Left colon (tissue), 2 donors: ENCODE measurements at regions not wholly inside any gene's neighbourhood (a gene's known extent, or its start where the extent isn't known, plus 50 kb on each side); places are given as distances from the start of the nearest gene placed in this dataset.
"Not testable (repeated sequence)": the region's sequence is repeated elsewhere in the genome, so short reads cannot be mapped to it uniquely, and the experiment has no call there.

Experiments
- ATAC-seq: fragments of 200-7000 bp; cut with Tn5 transposase; one replicate; pipeline ENCODE4 v1.9.1; 2020; ENCODE audit warnings: mild to moderate bottlenecking, moderate library complexity
- DNase-seq, 2 donors: peaks; one replicate each; pipeline ENCODE4 v3.0.0-alpha.2; 2020
- intact Hi-C, 2 donors: fragments of 100-400 bp; cut with DNase I in 1 of 2; cut with micrococcal nuclease in 1 of 2; formaldehyde crosslinking; loops; one replicate each; pipeline versions ENCODE4 v1.11.2 to v1.14.0; 2022; cut with DNase I, micrococcal nuclease
- donor health status: DM: no; HTN: no; CAD: no.
- donor health status: DM: yes; HTN: yes; CAD: no.

DNA sequence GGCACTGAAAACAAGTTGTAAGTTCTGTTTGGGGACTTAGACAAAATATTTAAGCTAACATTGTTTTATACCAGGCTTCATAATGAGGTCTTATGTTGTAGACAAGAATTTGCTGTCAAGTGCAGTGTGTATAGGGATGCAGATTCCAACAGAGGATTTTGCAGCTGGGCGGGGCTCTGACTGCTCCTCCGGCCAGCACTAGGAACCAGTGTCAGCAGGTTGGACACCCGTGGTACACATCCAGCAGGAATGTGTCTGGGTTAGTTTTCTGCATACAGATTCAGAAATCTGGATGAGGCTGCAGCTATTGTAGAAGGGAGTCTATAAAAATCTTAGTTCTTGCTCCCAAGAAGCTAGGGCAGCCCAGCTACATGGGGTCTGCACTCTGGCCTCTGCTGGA is 194.3 kb upstream of the RBM19 start:
- ATAC-seq (no peak), DNase-seq (no peak)
- intact Hi-C loops, result no loop called here

DNA sequence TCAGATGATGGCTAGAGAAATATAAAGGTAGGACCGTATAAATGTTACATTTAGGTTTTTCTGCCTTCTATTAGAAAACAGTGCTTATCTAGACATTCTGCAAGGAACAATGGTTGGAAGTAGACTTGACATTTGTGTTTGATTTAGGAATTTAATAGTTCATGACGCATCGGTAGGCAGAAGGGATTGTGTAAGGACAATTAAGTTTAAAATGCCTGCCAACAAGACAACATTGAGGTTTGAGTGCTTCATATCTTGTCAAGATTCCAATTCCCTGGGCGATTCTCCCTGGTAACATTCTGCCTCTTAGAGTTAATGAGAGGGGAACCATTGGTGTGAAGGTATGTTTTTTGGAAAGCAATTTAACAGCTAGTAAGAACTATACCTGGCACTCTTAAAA is 186.8 kb upstream of the RBM19 start:
- DNase-seq (no peak), ATAC-seq (no peak)
- intact Hi-C loops, result no loop called here

DNA sequence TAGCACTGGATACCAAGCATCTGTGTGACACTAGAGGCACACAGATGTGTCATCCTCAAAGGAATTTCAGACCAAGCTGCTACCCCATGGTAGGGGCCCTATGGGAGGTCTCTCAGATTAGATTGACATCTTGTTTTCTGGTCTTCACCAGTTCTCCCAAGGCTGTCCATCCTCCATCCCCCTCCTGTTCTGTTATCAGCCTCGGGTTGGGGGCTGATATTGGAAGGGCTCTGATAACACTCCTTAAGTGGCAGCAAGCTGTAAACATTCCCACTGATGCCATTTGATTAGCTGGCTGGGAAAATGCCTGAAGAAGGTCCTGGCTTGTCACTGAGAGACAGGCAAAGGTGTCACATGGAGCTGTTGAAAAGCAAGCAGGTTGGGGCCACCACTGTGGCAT is 185.9 kb upstream of the RBM19 start:
- intact Hi-C loops, result no loop called here
- DNase-seq (no peak), ATAC-seq (no peak)

DNA sequence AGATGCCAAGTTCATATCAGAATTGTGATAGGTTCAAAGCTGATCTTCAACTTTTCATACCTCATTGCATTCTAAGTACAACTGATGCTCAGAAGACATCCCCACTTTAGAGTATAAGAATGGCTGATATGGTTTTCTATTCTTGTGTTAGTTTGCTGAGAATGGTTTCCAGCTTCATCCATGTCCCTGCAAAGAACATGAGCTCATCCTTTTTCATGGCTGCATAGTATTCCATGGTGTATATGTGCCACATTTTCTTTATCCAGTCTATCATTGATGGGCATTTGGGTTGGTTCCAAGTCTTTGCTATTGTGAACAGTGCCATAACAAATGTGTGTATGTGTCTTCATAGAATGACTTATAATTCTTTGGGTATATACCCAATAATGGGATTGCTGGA is 184.5 kb upstream of the RBM19 start:
- intact Hi-C loops, ATAC-seq, DNase-seq: not testable (repeated sequence)

DNA sequence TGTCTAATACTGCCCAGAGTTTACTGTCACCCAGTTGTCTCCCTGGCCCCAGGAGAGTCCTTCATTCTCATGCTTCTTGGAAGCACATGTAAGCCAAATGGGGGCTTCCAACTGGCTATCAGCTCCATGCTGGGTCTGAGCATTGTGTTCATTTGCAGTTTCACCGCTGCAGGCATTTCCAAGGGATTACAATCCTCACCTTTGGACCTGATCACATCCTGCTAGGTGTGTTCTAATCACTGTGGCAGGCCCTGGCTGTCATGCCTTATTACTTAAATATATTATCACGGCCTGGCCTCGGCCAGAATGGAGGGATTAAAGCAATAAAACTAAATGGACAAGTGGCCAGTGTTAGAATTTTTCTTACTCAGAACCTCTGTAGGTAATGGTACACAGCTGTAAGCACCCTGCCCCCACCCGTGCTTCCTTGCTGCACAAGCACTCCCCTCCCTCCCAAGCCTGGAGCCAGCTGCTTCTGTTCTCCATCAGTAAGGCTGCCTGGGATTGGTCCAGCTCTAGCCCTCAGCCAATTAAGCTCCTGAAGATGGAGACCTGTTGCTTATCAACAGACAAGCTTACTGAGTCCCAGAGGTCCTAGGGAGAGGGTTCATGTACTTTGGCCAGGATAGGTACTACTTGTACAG is 175.9 kb upstream of the RBM19 start:
- ATAC-seq (no peak), DNase-seq (peak in 1 of 2 donors; percentile 3)
- intact Hi-C loops, result no loop called here

DNA sequence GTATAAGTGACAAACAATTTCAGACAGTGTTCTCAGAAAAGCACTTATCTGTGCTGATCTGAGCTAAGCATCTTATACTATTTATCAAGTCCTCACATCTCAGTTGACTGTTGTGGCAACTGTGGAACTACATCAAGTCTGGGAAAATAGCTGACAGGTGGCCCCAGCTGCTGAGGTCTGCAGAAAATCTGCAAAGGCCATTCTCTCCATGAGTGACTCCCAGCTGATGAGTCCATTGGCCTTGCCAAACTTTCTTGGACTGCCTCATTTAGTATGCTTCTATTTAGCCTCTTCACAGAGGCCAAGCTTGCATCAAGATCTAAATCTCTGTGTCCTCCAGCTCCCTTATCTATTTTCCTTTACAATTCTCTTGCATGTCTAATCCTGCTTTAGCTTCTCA is 174.5 kb upstream of the RBM19 start:
- intact Hi-C loops, result no loop called here
- peak in 1 of 2 donors; percentile 12 for DNase-seq
- ATAC-seq, result no peak

DNA sequence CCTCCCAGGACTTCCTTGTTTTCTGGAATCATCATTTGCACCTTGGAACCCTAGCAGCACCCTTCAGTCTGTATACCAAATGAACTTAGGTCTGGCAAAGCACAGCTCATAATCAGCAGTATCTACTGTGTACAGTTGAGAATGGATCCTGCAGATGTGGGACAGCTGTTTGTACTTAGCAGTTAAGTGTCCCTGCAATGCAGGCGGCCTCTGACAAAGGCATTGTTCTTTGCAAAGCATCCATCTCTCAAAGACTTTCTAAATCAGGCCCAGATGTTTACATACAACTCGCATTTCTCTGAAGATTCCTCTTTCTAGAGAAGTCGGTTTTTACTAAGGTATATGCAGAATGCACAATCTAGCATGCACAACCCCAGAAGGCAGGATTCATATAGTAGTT is 170.5 kb upstream of the RBM19 start:
- DNase-seq (no peak), ATAC-seq (no peak)
- intact Hi-C loops, result no loop called here

DNA sequence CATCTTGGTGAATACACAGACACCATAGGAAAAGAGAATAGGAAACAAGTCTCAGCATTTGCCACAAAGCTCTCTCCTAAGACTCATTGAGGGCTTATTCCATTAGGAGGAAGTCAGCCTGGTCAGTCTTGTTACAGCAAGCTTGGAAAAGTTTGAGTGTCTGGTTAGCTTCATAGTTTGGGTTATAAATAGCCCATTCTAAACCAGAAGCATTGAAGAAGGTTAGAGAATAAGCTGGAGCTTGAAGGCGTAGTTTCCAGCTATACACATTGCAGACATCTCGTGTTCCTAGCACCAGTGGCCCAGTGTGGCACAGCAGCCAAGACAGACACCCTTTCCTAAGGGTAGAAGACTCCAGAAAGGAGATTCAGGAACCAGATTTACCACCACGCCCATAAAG is 168.8 kb upstream of the RBM19 start:
- intact Hi-C loops, result no loop called here
- no peak for DNase-seq

DNA sequence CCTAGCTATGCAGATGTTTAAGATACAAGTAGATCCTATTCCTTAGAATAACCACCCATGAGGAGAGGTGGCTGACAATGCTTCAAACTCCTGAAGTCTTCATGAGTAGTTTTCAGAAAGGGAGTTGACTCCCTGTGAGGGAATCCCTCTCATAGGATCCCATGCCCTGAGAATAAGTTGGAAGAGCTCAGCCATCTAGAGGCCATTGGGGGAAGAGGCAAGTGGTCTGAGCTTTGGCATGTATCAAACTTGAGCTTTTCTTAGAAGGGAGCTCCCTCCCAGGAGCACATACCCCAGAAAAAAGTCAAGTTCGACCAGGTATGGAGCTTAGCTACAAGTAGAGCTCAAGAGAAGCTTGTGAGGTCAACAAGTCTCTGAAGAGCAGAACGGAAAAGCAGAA is 165.7 kb upstream of the RBM19 start:
- intact Hi-C loops, result no loop called here
- DNase-seq, result no peak
- ATAC-seq, result no peak

More for the DNA sequence above, 168.8 kb upstream of the RBM19 start:
- ATAC-seq, result no peak

DNA sequence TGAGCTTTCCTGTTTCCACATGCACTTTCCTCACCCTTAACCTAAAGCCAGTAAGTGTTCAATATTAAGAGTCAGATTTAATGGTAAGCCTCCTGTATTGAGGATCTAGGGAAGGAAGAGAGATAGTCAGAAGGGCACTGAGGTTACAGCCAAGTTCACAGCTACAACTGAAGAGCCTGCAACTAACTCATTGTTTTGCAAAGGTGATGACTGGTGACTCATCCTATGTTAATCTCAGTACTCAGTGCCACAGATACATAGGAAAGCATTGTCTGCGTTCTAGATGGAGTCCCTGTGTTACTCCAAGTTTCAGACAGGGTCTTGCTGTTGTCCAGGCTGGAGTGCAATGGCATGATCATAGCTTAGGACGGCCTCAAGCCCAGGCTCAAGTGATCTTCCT is 157.0 kb upstream of the RBM19 start:
- ATAC-seq (no peak), DNase-seq (no peak)
- intact Hi-C loops, result no loop called here

DNA sequence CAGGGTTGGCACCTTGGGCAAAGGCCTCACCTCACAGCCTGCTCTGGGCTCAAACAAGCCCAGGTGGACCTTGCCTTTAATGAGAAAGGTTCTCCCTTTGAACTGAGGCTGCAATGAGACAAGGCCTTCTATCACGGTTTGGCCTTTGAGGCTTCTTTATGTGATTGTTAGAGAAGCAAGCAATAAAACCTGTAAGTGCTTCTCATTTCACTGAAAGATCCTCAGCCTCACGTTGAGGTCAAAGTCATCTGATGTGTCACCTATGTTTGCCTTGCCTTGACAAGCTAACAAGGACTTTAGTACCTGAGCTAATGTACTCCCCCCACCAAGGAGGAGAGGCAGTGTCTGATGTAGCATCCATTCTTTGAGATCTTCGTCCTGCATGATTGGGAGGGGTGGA is 155.9 kb upstream of the RBM19 start:
- no peak for ATAC-seq
- DNase-seq, result no peak
- intact Hi-C loops, result no loop called here

DNA sequence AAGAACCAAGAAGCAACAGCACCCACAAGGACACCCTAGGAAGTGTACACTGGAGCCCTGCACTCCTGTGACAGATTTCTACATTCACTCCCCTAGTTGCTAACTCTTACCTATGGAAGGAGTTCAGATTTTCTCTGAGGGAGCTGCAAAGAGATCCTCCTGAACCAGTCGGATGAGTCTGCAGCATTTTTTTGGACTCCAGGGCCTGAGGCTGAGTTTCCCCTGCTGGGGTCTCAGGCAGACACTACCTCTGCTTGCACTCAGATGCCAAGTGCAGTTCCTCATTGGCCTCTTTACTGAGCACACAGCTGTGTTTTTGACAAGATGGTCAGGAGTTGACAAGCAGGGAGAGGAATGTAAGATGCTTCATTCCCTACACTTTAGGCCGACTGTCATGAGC is 153.2 kb upstream of the RBM19 start:
- intact Hi-C loops, result no loop called here
- no peak for DNase-seq
- no peak for ATAC-seq

DNA sequence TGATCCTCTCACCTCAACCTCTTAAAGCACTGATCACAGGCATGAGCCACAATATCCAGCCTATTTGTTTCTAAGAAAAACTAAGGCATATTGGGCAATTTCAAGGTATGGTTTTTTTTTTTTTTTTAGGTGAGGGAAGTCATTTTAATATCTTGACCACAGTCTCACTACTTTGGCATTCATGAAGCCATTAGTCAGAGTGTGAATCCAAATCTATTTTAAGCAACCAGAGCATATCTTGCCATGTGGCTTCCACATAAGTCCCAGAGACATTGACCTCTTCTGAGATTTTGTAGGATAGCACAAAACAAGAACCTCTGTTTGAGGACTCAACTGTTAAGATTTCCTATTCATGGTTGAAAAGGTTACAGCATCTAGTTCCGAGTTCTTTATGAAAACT is 130.3 kb upstream of the RBM19 start:
- intact Hi-C loops, result no loop called here
- ATAC-seq, result no peak
- no peak for DNase-seq

DNA sequence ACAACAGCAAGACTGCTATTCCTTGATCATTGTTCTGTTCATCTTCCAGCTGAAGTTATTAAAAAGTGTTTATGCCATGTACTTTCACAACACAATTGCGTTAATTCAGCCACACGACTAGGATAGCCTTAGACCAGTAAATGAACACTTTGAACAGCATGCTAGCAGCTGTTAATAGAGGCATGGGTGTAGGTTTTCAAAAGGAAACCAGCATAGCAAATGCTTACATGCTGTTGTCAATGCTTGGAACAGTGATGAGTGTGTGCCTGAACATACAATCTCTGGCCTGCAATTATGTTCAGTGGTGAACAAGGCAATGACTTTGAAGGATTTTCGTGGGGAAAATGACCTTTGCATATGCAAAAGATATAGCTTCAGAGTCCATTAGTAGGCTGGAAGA is 127.4 kb upstream of the RBM19 start:
- ATAC-seq (no peak), DNase-seq (no peak)
- intact Hi-C loops, result no loop called here

DNA sequence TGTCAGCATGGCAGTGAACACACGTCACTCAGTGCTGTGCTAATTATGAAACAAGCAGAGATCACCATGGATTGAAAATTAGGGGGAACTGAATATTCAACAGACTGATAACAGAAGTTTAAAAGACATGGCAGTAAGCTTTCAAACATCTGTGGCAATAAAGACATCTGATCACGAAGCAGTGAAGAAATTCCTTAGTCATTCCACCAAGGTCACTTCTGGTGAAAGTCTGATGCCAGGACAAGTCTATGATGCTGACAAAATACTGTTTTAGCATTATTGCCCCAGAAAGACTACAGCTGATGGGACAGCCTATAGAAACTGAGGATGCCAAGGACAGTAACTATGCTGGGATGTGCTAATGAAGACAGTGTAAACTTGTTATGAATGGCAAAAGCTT is 126.9 kb upstream of the RBM19 start:
- DNase-seq (no peak), ATAC-seq (no peak)
- intact Hi-C loops, result no loop called here

DNA sequence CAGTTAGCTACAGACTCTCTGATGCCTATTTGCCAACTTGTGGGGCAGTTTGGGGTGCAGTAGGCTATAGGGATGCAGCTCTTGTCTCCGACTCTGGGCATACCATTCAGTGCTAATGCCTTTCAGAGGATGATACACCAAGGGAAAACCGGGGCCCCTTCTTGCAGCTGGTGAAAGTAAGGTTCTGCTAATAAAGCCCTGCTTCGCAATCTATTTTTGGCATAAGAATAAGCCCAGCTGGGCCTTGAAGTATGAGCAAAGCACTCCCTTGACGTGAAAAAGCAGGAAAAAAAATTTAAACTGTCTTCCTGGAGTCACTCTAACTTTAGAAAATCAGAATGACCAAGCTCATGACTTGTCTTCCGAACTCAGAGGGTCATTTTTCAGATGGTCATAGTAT is 124.1 kb upstream of the RBM19 start:
- ATAC-seq, result no peak
- no peak for DNase-seq
- intact Hi-C loops, result no loop called here

DNA sequence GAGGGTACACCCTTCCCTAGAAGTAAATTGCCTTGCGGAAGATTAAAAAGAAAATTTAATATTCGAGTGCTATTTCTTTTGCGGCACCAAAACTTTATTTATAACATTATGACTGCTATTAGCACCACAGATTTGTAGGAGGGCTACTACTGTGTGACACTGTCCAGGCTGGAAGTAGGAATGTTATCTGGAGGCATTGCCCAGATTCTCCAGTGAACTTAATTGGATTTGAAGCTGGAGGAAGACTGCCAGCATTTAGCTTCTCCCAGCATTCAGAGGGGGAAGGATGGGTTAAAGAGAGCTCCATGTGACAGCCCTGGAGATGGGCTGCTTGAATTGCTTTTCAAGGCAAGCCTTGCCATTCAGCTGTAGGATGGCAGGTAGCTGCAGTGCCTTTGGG is 107.0 kb upstream of the RBM19 start:
- DNase-seq, result no peak
- ATAC-seq, result no peak

DNA sequence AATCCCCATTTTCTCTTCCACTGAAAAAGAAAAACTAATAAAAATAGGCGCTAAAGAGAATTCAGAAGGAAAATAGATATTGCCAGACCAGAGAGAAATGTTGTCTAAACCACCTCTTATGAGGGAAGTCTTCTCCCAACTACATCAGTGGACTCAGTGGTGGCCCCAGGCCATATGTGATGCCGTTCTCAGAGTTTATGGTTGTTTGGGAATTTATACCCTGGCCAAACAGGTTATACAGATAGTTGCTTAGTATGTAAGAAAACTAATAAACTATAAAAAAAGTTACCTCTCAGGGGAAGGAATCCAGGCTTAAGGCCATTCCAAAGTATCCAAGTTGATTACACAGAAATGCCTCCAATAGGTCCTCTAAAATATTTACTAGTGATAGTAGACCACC is 103.4 kb upstream of the RBM19 start:
- ATAC-seq, result no peak
- intact Hi-C loops, result no loop called here
- no peak for DNase-seq

More for the DNA sequence above, 107.0 kb upstream of the RBM19 start:
- intact Hi-C loops, result no loop called here

DNA sequence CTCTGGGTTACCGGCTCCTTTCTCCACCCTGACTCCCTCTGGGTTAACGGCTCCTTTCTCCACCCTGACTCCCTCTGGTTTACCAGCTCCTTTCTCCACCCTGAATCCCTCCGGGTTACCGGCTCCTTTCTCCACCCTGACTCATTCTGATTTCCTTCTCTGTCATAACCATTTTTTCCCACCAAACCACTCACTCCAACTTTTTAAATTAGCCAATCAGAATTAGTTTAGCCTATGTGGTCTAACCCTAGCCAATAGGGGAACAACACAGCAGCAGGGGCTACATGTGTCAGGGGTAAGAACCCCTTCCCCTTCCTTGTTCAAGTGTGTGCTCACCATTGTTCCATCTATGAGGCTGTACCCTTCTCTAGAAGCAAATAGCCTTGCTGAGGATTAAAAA is 98.4 kb upstream of the RBM19 start:
- intact Hi-C loops, result no loop called here
- ATAC-seq (no peak), DNase-seq (no peak)

DNA sequence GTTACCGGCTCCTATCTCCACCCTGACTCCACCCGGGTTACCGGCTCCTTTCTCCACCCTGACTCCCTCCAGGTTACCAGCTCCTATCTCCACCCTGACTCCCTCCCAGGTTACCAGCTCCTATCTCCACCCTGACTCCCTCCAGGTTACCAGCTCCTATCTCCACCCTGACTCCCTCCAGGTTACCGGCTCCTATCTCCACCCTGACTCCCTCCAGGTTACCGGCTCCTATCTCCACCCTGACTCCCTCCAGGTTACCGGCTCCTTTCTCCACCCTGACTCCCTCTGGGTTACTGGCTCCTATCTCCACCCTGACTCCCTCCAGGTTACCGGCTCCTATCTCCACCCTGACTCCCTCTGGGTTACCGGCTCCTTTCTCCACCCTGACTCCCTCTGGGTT is 97.9 kb upstream of the RBM19 start:
- ATAC-seq, intact Hi-C loops, DNase-seq: not testable (repeated sequence)

DNA sequence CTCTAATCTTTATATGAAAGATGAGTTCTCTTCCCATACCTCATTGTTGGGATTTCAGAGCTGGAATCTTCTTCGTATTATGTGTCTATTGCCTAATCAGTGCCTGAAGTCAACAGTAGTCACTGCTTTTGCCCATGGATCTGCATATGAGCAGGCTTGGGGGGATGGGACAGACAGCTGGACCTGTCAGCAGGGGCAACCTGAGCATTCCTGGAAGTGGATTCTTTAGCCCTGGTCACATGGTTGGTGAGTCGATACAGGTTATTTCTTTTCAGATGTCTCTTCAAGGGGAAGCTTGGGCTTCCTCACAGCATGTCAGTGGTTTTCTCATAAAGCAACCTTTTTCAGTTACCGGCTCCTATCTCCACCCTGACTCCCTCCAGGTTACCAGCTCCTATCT is 97.3 kb upstream of the RBM19 start:
- ATAC-seq (no peak), DNase-seq (no peak)
- intact Hi-C loops, result no loop called here

DNA sequence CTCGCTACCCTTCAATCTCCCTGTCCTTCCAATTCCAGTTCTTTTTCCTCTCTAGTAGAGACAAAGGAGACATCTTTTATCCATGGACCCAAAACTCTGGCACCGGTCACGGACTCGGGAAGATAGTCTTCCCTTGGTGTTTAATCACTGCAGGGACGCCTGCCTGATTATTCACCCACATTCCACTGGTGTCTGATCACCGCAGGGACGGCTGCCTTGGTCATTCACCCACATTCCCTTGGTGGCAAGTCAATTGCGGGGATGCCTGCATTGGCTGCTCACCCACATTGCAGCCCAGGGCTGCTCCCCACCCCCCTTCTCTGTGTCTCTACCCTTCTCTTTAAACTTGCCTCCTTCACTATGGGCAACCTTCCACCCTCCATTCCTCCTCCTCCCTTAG is 90.2 kb upstream of the RBM19 start:
- intact Hi-C loops, DNase-seq, ATAC-seq: not testable (repeated sequence)
